H9 (cell line): ENCODE measurements at regions not wholly inside any gene's neighbourhood (a gene's known extent, or its start where the extent isn't known, plus 50 kb on each side); places are given as distances from the start of the nearest gene placed in this dataset.

Source experiments
- DNase-seq: peaks from one replicate; pipeline ENCODE4 v3.0.0-alpha.2; 2017
- H2AFZ ChIP-seq: one replicate; pipeline ENCODE4 v1.6.1; 2013; ENCODE audit warnings: mild to moderate bottlenecking, low read length, control low read depth, moderate library complexity
- H2AK5ac ChIP-seq: 2 replicates; pipeline ENCODE4 v1.6.1; 2013; ENCODE audit warnings: low read length, control low read depth, mixed read lengths; ENCODE audit not compliant: insufficient read length
- H2BK120ac ChIP-seq: one replicate; pipeline ENCODE4 v1.6.1; 2013; ENCODE audit warnings: low read depth, mild to moderate bottlenecking, low read length, control low read depth, inconsistent platforms; ENCODE audit not compliant: poor library complexity, severe bottlenecking
- H2BK12ac ChIP-seq: 2 replicates; pipeline ENCODE4 v1.6.1; 2013; ENCODE audit warnings: low read length, control low read depth, mixed read lengths, low read depth; ENCODE audit not compliant: insufficient read length
- H2BK15ac ChIP-seq: 2 replicates; pipeline ENCODE4 v1.6.1; 2013; ENCODE audit warnings: low read depth, low read length, control low read depth
- H2BK20ac ChIP-seq: one replicate; pipeline ENCODE4 v1.6.1; 2013; ENCODE audit warnings: low read depth, mild to moderate bottlenecking, low read length, control low read depth, inconsistent platforms; ENCODE audit not compliant: poor library complexity, severe bottlenecking
- H2BK5ac ChIP-seq: 2 replicates; pipeline ENCODE4 v1.6.1; 2013; ENCODE audit warnings: low read length, control low read depth, mixed read lengths; ENCODE audit not compliant: insufficient read length
- H3K14ac ChIP-seq: 2 replicates; pipeline ENCODE4 v1.6.1; 2013; ENCODE audit warnings: low read length, control low read depth; ENCODE audit not compliant: insufficient read depth
- H3K18ac ChIP-seq: 2 replicates; pipeline ENCODE4 v1.6.1; 2013; ENCODE audit warnings: low read depth, mild to moderate bottlenecking, mixed read lengths, low read length, control low read depth; ENCODE audit not compliant: insufficient read length
- H3K23ac ChIP-seq: 2 replicates; pipeline ENCODE4 v1.6.1; 2013; ENCODE audit warnings: low read length, control low read depth, mixed read lengths, low read depth; ENCODE audit not compliant: insufficient read length
- H3K23me2 ChIP-seq: 2 replicates; pipeline ENCODE4 v1.6.1; 2013; ENCODE audit warnings: low read depth, mild to moderate bottlenecking, mixed read lengths, low read length, control low read depth; ENCODE audit not compliant: insufficient read length, poor library complexity, severe bottlenecking
- H3K27ac ChIP-seq: 2 replicates; pipeline ENCODE4 v1.5.1; 2013; ENCODE audit warnings: low read length, control low read depth, mixed read lengths, low read depth; ENCODE audit not compliant: insufficient read length
- H3K27me3 ChIP-seq: 2 replicates; pipeline ENCODE4 v1.6.1; 2013; ENCODE audit warnings: low read length, control low read depth, inconsistent platforms; ENCODE audit not compliant: insufficient read depth
- H3K4ac ChIP-seq: 2 replicates; pipeline ENCODE4 v1.6.1; 2013; ENCODE audit warnings: low read depth, mild to moderate bottlenecking, control low read depth, inconsistent platforms, low read length, moderate library complexity
- H3K4me1 ChIP-seq: 2 replicates; pipeline ENCODE4 v1.6.1; 2013; ENCODE audit warnings: low read length, control low read depth, inconsistent platforms; ENCODE audit not compliant: insufficient read depth
- H3K4me2 ChIP-seq: 2 replicates; pipeline ENCODE4 v1.6.1; 2013; ENCODE audit warnings: low read length, control low read depth, mixed read lengths; ENCODE audit not compliant: insufficient read length, insufficient read depth
- H3K56ac ChIP-seq: 2 replicates; pipeline ENCODE4 v1.6.1; 2013; ENCODE audit warnings: low read depth, mild to moderate bottlenecking, mixed read lengths, low read length, control low read depth; ENCODE audit not compliant: insufficient read length
- H3K79me1 ChIP-seq: 2 replicates; pipeline ENCODE4 v1.6.1; 2013; ENCODE audit warnings: low read depth, mild to moderate bottlenecking, moderate library complexity, low read length, control low read depth, inconsistent platforms; ENCODE audit not compliant: insufficient read depth, poor library complexity, severe bottlenecking
- H3K79me2 ChIP-seq: 2 replicates; pipeline ENCODE4 v1.6.1; 2013; ENCODE audit warnings: low read length, control low read depth, inconsistent platforms; ENCODE audit not compliant: insufficient read depth
- H3K9ac ChIP-seq: 2 replicates; pipeline ENCODE4 v1.6.1; 2013; ENCODE audit warnings: low read length, control low read depth, mixed read lengths; ENCODE audit not compliant: insufficient read length; ENCODE audit errors: extremely low read depth
- H3K9me3 ChIP-seq: one replicate; pipeline ENCODE4 v1.6.1; 2013; ENCODE audit warnings: low read depth, low read length, inconsistent platforms; ENCODE audit not compliant: control insufficient read depth
- H3T11ph ChIP-seq: one replicate; pipeline ENCODE4 v1.6.1; 2013; ENCODE audit warnings: mild to moderate bottlenecking, low read length, control low read depth, inconsistent platforms
- H4K20me1 ChIP-seq: one replicate; pipeline ENCODE4 v1.6.1; 2013; ENCODE audit not compliant: control insufficient read depth, insufficient read length, insufficient read depth
- H4K5ac ChIP-seq: 2 replicates; pipeline ENCODE4 v1.6.1; 2013; ENCODE audit warnings: low read depth, mild to moderate bottlenecking, mixed read lengths, low read length, control low read depth; ENCODE audit not compliant: insufficient read length
- H4K8ac ChIP-seq: replicated peaks from 2 replicates; pipeline ENCODE4 v1.6.1; 2013; ENCODE audit warnings: low read length, control low read depth, mixed read lengths, low read depth; ENCODE audit not compliant: insufficient read length
- H4K91ac ChIP-seq: 2 replicates; pipeline ENCODE4 v1.6.1; 2013; ENCODE audit warnings: low read depth, mild to moderate bottlenecking, moderate library complexity, mixed read lengths, low read length, control low read depth; ENCODE audit not compliant: insufficient read length
- H3K27ac Mint-ChIP-seq, 3 experiments: 2 replicates in 2 of 3; 3 replicates in 1 of 3; pipeline ENCODE4 v1.8.0; 2020 to 2021; ENCODE audit warnings: mixed read lengths in 3 of 3, mild to moderate bottlenecking in 1 of 3, moderate library complexity in 1 of 3
- H3K27me3 Mint-ChIP-seq: 2 replicates; pipeline ENCODE4 v1.8.0; 2021; ENCODE audit warnings: low read depth, mild to moderate bottlenecking, moderate library complexity, mixed read lengths
- H3K36me3 Mint-ChIP-seq, 3 experiments: 2 replicates in 2 of 3; 3 replicates in 1 of 3; pipeline ENCODE4 v1.8.0; 2020 to 2021; ENCODE audit warnings: low read depth in 3 of 3, mixed read lengths in 3 of 3; ENCODE audit not compliant: insufficient read depth in 1 of 3
- H3K4me1 Mint-ChIP-seq, 2 experiments: 2 replicates each; pipeline ENCODE4 v1.8.0; 2020; ENCODE audit warnings: mixed read lengths in 2 of 2
- H3K4me3 Mint-ChIP-seq, 2 experiments: 2 replicates in 1 of 2; 3 replicates in 1 of 2; pipeline ENCODE4 v1.8.0; 2020 to 2021; ENCODE audit warnings: mild to moderate bottlenecking in 2 of 2, mixed read lengths in 2 of 2, moderate library complexity in 1 of 2
- H3K9me3 Mint-ChIP-seq, 2 experiments: 2 replicates in 1 of 2; 3 replicates in 1 of 2; pipeline ENCODE4 v1.8.0; 2020; ENCODE audit warnings: mild to moderate bottlenecking in 2 of 2, mixed read lengths in 2 of 2, moderate library complexity in 1 of 2
- WGBS: extraction: QIAGEN DNeasy Blood & Tissue Kit; methylation state at CpG from one replicate; pipeline ENCODE4 v1.1.7; 2013; ENCODE audit warnings: missing lambda C conversion rate, low lambda C conversion rate, mixed read lengths; ENCODE audit not compliant: insufficient read length; ENCODE audit errors: extremely low coverage; 5-methylcytosine and 5-hydroxymethylcytosine counted together
- TF ChIP-seq, protein P1 (sequence below): fragments of 200-600 bp; sonication (generic); conservative IDR thresholded peaks from 3 replicates; pipeline ENCODE4 v1.8.0; 2021; ENCODE audit warnings: antibody characterized with exemption, mild to moderate bottlenecking

DNA sequence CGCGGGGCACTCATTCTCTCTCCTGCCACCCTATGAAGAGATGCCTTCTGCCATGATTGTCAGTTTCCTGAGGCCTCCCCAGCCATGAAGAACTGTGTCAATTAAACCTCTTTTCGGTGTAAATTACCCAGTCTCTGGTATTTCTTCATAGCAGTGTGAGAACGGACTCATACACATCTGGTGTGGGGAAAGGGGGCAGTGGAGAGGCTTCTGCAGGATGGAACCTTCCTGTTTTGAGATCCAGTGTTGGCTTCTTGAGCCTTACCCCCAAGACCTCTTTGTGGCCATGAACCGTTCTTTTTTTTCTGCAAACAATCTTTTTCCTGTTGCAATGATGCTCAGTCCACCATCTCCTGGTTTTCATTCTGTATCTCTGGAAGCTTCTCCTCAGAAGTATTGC, 248.4 kb downstream of the PRDM2 start:
- Histone ChIP-seq H3K18ac (no peak overlapping the region), H2BK5ac (no peak overlapping the region), H3K79me2 (no peaks in the 10 kb centered on the region), H2AK5ac (no peak overlapping the region), H3K56ac (no peak overlapping the region), H2BK120ac (no peak overlapping the region), H2BK12ac (no peak overlapping the region), H3T11ph (no peak overlapping the region), H2BK20ac (no peak overlapping the region), H4K5ac (no peak overlapping the region), H3K4ac (no peak overlapping the region), H4K20me1 (no peaks in the 10 kb centered on the region), H2BK15ac (no peak overlapping the region), H3K14ac (no peak overlapping the region), H3K9ac (no peak overlapping the region), H3K27ac (no peak overlapping the region), H2AFZ (no peak overlapping the region), H3K4me2 (no peak overlapping the region), H3K23me2 (no peaks in the 10 kb centered on the region), H4K8ac (no peak overlapping the region), H3K27me3 (no peaks in the 10 kb centered on the region), H3K4me1 (no peaks in the 10 kb centered on the region), H3K79me1 (no peaks in the 10 kb centered on the region), H3K23ac (no peak overlapping the region), H3K9me3 (no peaks in the 10 kb centered on the region), H4K91ac (no peak overlapping the region)
- TF ChIP-seq, protein P1, sequence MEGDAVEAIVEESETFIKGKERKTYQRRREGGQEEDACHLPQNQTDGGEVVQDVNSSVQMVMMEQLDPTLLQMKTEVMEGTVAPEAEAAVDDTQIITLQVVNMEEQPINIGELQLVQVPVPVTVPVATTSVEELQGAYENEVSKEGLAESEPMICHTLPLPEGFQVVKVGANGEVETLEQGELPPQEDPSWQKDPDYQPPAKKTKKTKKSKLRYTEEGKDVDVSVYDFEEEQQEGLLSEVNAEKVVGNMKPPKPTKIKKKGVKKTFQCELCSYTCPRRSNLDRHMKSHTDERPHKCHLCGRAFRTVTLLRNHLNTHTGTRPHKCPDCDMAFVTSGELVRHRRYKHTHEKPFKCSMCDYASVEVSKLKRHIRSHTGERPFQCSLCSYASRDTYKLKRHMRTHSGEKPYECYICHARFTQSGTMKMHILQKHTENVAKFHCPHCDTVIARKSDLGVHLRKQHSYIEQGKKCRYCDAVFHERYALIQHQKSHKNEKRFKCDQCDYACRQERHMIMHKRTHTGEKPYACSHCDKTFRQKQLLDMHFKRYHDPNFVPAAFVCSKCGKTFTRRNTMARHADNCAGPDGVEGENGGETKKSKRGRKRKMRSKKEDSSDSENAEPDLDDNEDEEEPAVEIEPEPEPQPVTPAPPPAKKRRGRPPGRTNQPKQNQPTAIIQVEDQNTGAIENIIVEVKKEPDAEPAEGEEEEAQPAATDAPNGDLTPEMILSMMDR, result no peak
- peaks cover 30 to 32% of the 10 kb centered on the region in 2 experiments for H3K4me1 Mint-ChIP-seq
- H3K27ac Mint-ChIP-seq, result no peak overlapping the region
- H3K27me3 Mint-ChIP-seq, result peaks cover 26% of the 10 kb centered on the region
- H3K36me3 Mint-ChIP-seq, result no peaks in the 10 kb centered on the region
- WGBS, result no CpG with 5 or more reads among the region's 5 CpGs
- H3K4me3 Mint-ChIP-seq, result no peak overlapping the region
- no peak for DNase-seq
- H3K9me3 Mint-ChIP-seq, result no peaks in the 10 kb centered on the region
